ENCODE measurements at regions not wholly inside any gene's neighbourhood (a gene's known extent, or its start where the extent isn't known, plus 50 kb on each side); places are given as distances from the start of the nearest gene placed in this dataset.

DNA sequence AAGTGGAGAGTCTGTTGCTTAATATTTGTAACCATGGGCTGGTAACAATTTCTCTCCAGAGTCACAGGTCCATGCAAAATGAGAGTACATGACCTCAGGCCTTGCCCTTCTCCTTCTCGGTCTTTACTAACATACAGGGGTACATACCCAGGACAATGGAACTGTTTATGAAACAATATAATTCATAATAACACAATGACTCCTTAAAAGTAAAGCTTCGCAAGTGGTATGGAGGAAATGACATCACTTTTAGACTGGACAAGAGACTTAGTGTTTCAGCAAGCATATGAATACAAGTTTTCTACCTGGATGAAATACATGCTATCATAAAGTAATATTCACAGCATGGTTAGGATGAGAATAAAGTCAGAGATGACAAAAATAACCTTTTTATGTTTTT, 386.6 kb downstream of the PLK2 start:
- Mint-ChIP-seq H3K36me3 (no peaks in the 10 kb centered on the region), H3K27ac (no peak overlapping the region), H3K27me3 (no peaks in the 10 kb centered on the region), H3K4me1 (no peaks in the 10 kb centered on the region), H3K4me3 (no peak overlapping the region), H3K9me3 (ENCODE audit: low read depth) (no peaks in the 10 kb centered on the region)
- CTCF ChIA-PET: no interaction called here
- no peak for ATAC-seq
- DNase-seq: no peak

DNA sequence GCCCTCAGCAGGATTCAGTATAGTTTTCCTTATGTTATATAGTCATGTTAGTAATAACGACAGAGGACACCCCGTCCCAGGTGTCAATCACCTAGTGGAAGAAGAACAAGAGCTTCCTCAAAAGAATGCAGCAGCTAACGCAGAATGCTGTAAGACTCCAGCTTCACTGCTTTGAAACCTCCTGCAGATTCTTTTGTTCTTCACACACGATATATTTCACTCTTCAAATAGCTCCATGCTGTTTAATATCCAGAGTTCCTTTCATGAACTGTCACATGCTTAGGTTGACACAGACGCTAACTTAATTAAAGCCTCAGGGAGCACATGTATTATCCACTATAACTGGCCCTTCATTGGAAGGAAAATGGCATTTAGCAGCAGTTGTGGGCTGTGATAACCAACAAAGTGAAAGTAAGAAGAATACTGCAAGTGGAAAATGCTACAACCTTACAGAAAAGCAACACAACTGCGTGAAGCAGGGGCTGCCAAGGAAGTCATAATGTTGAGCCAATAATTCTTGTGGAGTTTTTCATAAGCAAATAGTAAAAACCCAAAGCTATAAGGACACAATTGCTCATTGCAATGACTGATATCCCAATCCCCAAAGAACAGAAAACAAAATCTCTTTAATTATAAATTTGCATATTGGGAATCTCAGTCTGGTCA, 387.5 kb downstream of the PLK2 start:
- no peak overlapping the region for H3K4me3 Mint-ChIP-seq
- ATAC-seq (no peak), DNase-seq (no peak)
- H3K27ac Mint-ChIP-seq: no peak overlapping the region
- H3K4me1 Mint-ChIP-seq: no peaks in the 10 kb centered on the region
- no peaks in the 10 kb centered on the region for H3K27me3 Mint-ChIP-seq
- CTCF ChIA-PET: no interaction called here
- no peaks in the 10 kb centered on the region for H3K9me3 Mint-ChIP-seq (ENCODE audit: low read depth)
- H3K36me3 Mint-ChIP-seq: no peaks in the 10 kb centered on the region

DNA sequence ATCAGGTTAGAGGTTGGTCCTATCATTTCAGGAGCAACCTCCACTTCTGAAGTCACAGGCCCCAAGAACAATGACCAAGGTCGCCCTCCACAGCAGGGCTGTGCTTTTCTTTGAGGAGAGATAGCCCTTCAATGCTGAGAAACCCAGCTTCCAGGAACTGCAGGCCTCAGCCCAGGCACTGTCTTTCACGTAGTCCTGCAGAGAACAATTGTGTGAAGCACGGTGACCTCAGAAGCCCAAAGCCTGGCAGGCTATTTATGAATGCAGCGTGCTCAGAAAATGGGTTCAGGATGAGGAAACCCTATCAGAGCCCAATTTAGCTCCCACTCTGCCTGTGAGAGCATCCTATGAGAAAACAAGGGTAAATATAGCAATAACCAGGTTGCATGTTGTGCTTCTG, 388.3 kb downstream of the PLK2 start:
- Mint-ChIP-seq H3K36me3 (no peaks in the 10 kb centered on the region), H3K27me3 (no peaks in the 10 kb centered on the region), H3K27ac (no peak overlapping the region), H3K9me3 (ENCODE audit: low read depth) (no peaks in the 10 kb centered on the region), H3K4me1 (no peaks in the 10 kb centered on the region), H3K4me3 (no peak overlapping the region)
- DNase-seq: no peak
- no peak for ATAC-seq
- CTCF ChIA-PET: no interaction called here

DNA sequence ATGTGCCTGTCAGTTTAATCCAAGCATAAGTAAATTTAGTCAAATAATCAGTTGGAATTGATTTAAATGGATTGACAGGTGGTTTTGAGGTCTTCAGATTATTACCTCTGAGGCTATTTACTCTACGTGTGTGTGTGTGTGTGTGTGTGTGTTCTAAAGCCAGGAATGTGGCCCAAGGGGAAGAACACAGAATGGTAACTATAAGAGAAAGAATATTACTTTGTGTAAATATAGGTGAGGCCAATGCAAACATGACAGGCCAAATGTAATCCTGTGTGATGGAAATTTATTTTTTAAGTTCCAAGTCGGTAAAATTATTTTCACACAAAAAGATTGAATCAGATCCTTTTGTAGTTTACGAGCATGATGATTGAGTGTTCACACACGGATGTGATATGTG, 390.0 kb downstream of the PLK2 start:
- H3K36me3 Mint-ChIP-seq: no peaks in the 10 kb centered on the region
- CTCF ChIA-PET: no interaction called here
- no peaks in the 10 kb centered on the region for H3K9me3 Mint-ChIP-seq (ENCODE audit: low read depth)
- ATAC-seq: no peak
- no peaks in the 10 kb centered on the region for H3K27me3 Mint-ChIP-seq
- DNase-seq: no peak
- H3K4me1 Mint-ChIP-seq: no peaks in the 10 kb centered on the region
- H3K4me3 Mint-ChIP-seq: no peak overlapping the region
- no peak overlapping the region for H3K27ac Mint-ChIP-seq

DNA sequence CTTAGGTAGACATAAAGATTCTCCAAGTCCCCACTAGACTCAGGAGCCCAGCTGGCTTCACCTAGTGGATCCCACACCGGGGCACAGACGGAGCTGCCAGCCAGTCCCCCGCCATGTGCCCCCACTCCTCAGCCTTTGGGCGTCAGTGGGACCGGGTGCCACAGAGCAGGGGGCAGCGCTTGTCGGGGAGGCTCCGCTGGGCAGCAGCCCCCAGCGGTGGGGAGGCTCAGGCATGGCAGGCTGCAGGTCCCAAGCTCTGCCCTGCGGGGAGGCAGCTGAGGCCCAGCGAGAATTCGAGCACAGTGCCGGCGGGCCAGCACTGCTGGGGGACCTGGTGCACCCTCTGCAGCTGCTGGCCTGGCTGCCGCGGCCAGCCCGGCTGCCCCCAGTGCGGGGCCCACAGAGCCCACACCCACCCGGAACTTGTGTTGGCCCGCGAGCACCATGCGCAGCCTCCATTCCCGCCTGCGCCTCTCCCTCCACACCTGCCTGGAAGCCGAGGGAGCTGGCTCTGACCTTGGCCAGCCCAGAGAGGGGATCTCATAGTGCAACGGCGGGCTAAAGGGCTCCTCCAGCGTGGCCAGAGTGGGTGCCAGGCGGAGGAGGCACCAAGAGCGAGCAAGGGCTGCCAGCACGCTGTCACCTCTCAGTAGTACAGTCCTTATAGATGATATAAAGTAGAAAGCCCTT, 390.7 kb downstream of the PLK2 start:
- H3K36me3 Mint-ChIP-seq: no peaks in the 10 kb centered on the region
- no peaks in the 10 kb centered on the region for H3K4me1 Mint-ChIP-seq
- no peak for ATAC-seq
- H3K9me3 Mint-ChIP-seq (ENCODE audit: low read depth): no peaks in the 10 kb centered on the region
- no peak for DNase-seq
- CTCF ChIA-PET: no interaction called here
- H3K27ac Mint-ChIP-seq: no peak overlapping the region
- H3K27me3 Mint-ChIP-seq: no peaks in the 10 kb centered on the region
- no peak overlapping the region for H3K4me3 Mint-ChIP-seq

DNA sequence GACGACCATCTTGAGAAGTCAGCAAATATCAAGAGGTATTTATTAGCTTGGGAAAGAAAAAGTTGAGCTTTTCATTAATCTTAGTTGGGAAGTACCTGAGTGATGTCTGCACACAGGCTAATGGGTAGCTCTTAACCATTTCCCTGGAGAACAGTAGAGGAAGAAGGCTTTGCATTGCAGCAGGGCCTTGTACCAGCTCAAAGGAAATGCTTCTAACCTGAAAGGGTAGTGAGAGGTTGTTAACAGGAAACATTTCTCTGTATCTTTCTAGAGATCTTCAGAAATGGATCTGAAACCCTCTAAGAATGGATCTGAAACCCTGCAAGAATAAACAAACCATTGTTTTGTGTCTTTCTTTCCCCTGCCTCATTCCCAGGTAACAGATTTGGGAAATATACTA, 393.3 kb downstream of the PLK2 start:
- CTCF ChIA-PET: no interaction called here
- Mint-ChIP-seq H3K27me3 (no peaks in the 10 kb centered on the region), H3K27ac (no peak overlapping the region), H3K36me3 (no peaks in the 10 kb centered on the region), H3K9me3 (ENCODE audit: low read depth) (no peaks in the 10 kb centered on the region), H3K4me3 (no peak overlapping the region), H3K4me1 (no peaks in the 10 kb centered on the region)
- DNase-seq (no peak), ATAC-seq (no peak)

DNA sequence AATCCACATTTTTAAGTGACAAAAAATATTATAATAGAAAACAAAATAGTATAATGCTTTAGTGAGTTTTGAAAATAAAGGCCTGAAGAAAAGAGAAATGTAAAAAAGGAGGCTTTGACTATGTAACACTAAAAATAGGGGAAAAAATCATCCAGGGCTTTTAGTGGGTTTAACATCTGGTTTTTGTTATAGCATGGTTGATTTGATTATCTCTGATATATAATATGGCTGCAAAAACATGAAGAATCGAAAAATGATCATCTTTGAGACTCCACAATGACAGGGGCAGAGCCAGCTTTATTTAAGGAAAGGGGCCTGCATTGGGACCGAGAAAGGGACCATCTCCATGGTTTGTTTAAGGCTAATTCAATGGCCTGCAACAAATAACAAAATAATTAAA, 393.8 kb downstream of the PLK2 start:
- Mint-ChIP-seq H3K36me3 (no peaks in the 10 kb centered on the region), H3K4me3 (no peak overlapping the region), H3K9me3 (ENCODE audit: low read depth) (no peaks in the 10 kb centered on the region), H3K27me3 (no peaks in the 10 kb centered on the region), H3K27ac (no peak overlapping the region), H3K4me1 (no peaks in the 10 kb centered on the region)
- ATAC-seq: no peak
- CTCF ChIA-PET: no interaction called here
- DNase-seq: no peak

DNA sequence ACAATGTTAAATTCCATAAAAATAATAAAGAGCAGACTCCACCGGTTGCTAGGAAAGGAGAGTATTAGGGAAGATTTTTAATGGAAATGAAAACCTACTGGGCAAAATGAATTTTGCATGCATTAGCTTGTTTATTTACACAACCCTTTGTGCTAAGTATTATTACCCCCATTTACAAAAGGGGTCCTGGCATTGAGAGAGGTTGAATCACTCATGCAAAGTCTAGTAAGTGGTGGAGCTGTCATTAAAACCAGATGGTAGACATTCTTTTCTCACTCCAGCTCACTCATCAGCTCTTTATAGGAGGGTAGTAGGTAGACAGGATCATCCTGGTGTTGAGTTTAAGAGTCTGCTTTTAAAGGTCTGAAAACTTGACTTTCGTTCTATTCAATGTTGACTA, 395.1 kb downstream of the PLK2 start:
- no peak overlapping the region for H3K27ac Mint-ChIP-seq
- ATAC-seq (no peak), DNase-seq (no peak)
- no peaks in the 10 kb centered on the region for H3K4me1 Mint-ChIP-seq
- H3K36me3 Mint-ChIP-seq: no peaks in the 10 kb centered on the region
- H3K9me3 Mint-ChIP-seq (ENCODE audit: low read depth): no peaks in the 10 kb centered on the region
- H3K4me3 Mint-ChIP-seq: no peak overlapping the region
- CTCF ChIA-PET: no interaction called here
- no peaks in the 10 kb centered on the region for H3K27me3 Mint-ChIP-seq

DNA sequence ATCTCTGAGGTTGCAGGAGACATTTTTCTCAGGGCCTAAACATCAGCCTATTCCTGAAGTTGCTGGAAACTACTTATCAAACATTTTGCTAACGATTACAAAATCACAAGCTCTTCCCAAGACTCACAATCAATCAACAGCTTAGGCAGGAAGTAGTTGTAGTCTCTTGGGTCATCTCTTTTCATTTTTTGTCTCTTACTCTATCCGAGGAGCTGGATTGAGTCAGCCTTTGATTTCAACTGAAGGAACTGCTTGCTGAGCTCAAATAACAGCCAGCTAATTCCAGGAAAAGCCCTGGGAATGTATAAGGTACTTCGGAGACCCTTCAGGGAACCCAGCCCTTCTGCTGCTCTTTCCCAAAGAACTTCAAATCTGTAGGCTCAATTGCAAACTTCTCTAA, 398.9 kb downstream of the PLK2 start:
- Mint-ChIP-seq H3K27ac (no peak overlapping the region), H3K36me3 (no peaks in the 10 kb centered on the region), H3K4me1 (no peaks in the 10 kb centered on the region), H3K4me3 (no peak overlapping the region), H3K9me3 (ENCODE audit: low read depth) (no peaks in the 10 kb centered on the region), H3K27me3 (no peaks in the 10 kb centered on the region)
- CTCF ChIA-PET: no interaction called here
- no peak for ATAC-seq
- DNase-seq: no peak

DNA sequence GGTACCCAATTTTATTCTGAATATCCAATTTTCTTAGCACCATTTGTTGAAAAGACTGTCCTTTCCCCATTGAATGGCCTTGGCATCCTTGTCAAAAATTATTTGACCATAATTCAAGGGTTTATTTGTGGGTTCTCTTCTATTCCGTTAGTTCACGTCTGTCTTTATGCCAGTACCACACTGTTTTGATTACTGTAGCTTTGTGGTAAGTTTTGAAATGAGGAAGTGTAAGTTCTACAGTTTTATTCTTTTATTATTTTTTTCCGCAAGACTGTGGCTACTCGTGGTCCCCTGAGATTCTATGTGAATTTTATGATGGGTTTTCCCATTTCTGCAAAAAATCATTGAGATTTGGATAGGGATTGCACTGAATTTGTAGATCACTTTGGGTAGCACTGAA, 402.6 kb downstream of the PLK2 start:
- Mint-ChIP-seq H3K27ac (no peak overlapping the region), H3K36me3 (no peaks in the 10 kb centered on the region), H3K27me3 (no peaks in the 10 kb centered on the region), H3K4me3 (no peak overlapping the region), H3K4me1 (no peaks in the 10 kb centered on the region), H3K9me3 (ENCODE audit: low read depth) (no peaks in the 10 kb centered on the region)
- CTCF ChIA-PET: no interaction called here
- DNase-seq: no peak
- ATAC-seq: no peak

DNA sequence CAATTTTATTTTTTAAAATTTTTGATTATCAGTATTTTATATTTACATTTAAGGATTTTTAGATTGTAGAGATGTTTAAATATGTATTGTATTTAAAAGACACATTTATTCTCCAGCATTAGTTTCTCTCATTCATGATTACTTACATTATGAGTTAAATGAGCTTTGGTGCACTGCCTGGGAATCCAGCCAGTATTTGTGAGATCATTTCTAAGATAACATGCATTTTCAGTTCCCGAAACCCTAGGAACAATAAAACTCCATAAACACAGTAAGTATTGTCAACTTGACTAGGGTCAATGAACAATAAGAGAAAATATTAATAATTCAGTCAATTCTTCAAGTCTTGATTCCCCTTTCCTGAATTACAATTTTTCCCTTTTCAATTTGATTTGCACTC, 403.3 kb downstream of the PLK2 start:
- CTCF ChIA-PET: no interaction called here
- ATAC-seq (no peak), DNase-seq (no peak)
- H3K27ac Mint-ChIP-seq: no peak overlapping the region
- H3K36me3 Mint-ChIP-seq: no peaks in the 10 kb centered on the region
- H3K27me3 Mint-ChIP-seq: no peaks in the 10 kb centered on the region
- no peaks in the 10 kb centered on the region for H3K4me1 Mint-ChIP-seq
- H3K4me3 Mint-ChIP-seq: no peak overlapping the region
- no peaks in the 10 kb centered on the region for H3K9me3 Mint-ChIP-seq (ENCODE audit: low read depth)

DNA sequence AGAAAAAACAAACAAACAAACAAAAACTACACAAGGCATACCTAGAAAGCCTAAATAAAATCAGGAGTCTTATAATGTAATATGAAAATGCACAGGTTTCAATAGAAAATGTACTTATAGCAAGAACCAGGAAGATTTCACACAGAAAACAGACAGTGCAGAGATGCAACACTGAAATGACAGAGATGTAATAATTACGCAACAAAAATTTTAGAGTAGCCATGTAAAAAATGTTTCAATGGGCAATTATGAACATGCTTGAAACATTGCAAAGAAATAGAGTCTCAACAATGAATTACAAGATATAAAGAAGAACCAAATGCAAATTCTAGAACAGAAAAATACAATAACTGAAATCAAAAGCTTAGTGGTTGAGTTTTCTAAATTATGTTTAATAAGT, 405.9 kb downstream of the PLK2 start:
- Mint-ChIP-seq H3K36me3 (no peaks in the 10 kb centered on the region), H3K4me1 (no peaks in the 10 kb centered on the region), H3K4me3 (no peak overlapping the region), H3K27ac (no peak overlapping the region), H3K27me3 (no peaks in the 10 kb centered on the region), H3K9me3 (ENCODE audit: low read depth) (no peaks in the 10 kb centered on the region)
- DNase-seq (no peak), ATAC-seq (no peak)
- CTCF ChIA-PET: no interaction called here

DNA sequence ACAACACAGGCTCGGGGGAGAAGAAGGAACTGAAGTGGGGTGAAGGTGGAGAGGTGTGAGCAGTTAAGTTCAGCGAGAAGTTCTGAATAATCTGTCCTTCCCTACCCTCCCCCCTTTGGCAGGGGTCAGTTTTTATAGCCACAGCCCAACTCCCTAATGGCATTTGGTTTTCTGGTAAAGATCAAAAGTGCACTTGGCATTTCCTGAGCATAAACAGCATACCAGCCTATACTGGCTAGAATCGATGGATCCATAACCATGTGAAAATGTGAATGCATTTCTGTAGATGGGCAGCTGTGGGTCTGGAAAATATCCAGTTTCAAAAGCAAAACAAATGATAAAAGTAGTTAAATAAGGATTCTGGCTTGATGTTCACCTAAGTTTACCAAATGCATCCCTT, 410.9 kb downstream of the PLK2 start:
- Mint-ChIP-seq H3K27ac (no peak overlapping the region), H3K36me3 (no peaks in the 10 kb centered on the region), H3K4me3 (no peak overlapping the region), H3K9me3 (ENCODE audit: low read depth) (no peaks in the 10 kb centered on the region), H3K4me1 (no peaks in the 10 kb centered on the region), H3K27me3 (no peaks in the 10 kb centered on the region)
- DNase-seq (no peak), ATAC-seq (no peak)
- CTCF ChIA-PET: no interaction called here

DNA sequence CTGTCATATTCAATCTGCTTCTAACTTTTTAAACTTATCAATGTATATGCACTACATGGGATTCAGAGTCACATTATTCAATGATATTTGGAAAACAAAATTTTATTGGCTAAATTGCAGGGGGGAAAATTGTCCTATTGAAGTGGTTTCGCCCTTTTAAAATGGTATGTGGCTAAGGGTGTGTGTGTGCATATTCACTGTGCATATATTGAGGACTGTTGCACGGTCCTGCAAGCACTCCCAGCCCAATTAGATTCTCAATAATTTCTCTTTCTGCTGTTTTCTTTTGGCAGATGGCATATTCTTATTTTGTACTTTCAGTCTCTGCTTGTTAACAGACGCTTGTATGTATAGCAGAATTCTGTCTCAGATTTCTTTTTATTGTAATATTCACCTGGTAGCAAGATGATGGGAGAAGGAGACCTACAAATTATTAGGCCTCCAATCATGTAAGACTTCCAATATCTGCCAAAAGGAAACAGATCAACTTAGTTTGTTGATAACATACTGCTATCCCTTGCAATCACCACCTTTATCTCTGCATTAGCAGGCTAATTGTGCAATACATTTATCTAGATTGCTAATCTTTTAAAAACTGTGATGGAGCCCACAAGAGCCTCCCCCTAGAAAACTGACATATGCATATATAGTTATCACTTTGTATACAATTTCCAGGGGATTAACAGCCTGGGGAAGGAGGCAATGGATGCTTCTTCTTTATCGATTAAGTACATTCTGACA, 411.5 kb downstream of the PLK2 start:
- ATAC-seq: no peak
- Mint-ChIP-seq H3K27ac (no peak overlapping the region), H3K36me3 (no peaks in the 10 kb centered on the region)

More for the DNA sequence above, 411.5 kb downstream of the PLK2 start:
- Mint-ChIP-seq H3K9me3 (ENCODE audit: low read depth) (no peaks in the 10 kb centered on the region), H3K4me1 (no peaks in the 10 kb centered on the region), H3K27me3 (no peaks in the 10 kb centered on the region), H3K4me3 (no peak overlapping the region)
- no peak for DNase-seq
- CTCF ChIA-PET: no interaction called here
